ENCODE measurements at regions not wholly inside any gene's neighbourhood (a gene's known extent, or its start where the extent isn't known, plus 50 kb on each side); places are given as distances from the start of the nearest gene placed in this dataset.
A peak's percentile ranks its signal among the peaks of the same experiment; 100 is the strongest.

DNA sequence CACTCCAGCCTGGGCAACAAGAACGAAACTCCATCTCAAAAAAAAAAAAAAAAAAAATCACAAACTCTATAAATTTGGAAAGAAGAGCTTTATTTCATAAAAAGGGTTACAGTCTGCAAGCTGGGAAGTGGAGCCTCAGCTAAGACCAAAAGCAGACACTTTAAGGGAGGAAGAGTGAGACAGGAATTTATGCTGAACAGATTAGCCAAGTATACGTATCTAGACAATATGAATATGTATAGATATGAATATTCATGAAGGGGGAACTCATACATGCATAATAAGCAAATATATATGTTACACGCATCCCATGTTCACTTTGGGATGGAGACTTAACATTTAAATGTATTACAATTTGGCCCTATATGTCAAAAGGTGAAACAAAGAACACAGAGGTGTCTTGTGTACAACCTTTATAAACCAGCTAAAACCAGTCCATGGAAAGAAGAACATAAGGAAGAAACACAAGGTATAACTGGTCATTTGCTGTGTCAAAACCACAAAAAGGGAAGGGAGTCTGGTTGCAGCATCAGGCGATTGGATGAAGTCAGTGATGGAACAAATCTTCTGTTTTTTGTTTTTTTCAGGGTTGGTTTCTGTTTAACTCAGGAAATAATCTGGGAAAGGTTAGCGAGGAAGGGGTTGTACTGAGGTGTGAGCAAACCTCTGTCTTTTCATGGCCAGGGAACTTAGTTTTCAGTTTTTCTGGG lies 130.0 kb upstream of the MAOA start:
- DNase-seq: no peak
- TF ChIP-seq GATA1 (IDR thresholded peaks at IDR 0.05; ENCODE audit: low read depth, low read length) (no peak), POLR2A (IDR thresholded peaks at IDR 0.05; ENCODE audit: low read length) (no peak)

DNA sequence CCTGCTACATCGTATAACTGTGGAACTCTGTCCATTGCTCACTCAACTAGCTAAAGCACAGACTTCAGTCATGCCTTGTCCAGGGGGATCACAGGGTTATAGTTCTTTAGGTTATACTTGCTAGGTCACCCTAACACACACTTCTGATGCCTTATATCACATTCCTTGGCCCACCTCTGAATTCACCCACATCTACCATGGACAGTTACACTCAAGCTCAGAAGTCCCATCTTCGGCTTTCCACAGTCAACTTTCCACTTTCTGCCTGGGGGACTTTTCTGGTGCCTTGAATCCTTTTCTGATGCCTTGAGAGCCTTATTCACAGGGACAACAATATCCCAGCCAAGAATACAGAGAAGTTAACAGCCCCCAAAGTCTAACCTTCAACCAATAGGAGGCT lies 129.2 kb upstream of the MAOA start:
- no peak for DNase-seq
- TF ChIP-seq POLR2A (IDR thresholded peaks at IDR 0.05; ENCODE audit: low read length) (no peak), GATA1 (IDR thresholded peaks at IDR 0.05; ENCODE audit: low read depth, low read length) (no peak)

DNA sequence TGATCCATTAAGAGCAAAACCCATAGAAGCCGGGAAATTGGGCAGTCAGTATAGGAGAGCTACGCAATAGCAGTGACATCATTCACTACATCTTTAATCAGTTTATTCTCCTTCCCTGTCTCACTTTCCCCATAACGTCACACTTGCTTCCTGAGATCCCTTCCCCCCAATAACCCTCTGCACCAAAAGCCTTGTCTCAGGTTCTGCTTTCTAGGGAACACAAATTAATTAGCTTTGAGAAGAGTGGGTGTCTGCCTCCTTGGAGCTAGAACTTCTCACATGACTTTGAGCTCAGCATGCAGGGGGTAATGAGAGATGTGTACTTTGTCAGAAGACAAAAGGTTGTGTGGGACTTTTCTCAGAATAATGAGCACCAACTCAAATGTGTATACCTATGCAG lies 128.3 kb upstream of the MAOA start:
- DNase-seq: no peak
- TF ChIP-seq POLR2A (IDR thresholded peaks at IDR 0.05; ENCODE audit: low read length) (no peak), GATA1 (IDR thresholded peaks at IDR 0.05; ENCODE audit: low read depth, low read length) (no peak)

DNA sequence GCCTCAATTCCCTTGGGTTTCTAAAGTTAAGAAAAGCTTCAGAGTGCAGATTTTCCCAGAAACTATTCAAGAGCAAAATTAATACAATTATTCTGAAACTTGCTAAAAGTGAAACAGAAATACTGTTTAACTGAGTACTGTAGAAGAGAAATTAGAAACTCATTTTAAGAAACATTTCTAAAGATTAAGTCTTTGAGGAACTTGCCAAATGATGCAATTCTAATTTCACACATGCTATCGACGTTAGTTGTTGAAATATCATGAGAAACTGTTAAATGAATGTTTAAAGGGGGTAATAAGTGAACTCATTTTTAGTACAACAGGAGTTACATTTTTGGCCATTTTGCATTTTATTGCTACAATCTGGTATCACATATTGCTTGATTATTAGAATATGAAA lies 125.3 kb upstream of the MAOA start:
- no peak for DNase-seq
- TF ChIP-seq GATA1 (IDR thresholded peaks at IDR 0.05; ENCODE audit: low read depth, low read length): no peak
- TF ChIP-seq POLR2A (IDR thresholded peaks at IDR 0.05; ENCODE audit: low read length): no peak

DNA sequence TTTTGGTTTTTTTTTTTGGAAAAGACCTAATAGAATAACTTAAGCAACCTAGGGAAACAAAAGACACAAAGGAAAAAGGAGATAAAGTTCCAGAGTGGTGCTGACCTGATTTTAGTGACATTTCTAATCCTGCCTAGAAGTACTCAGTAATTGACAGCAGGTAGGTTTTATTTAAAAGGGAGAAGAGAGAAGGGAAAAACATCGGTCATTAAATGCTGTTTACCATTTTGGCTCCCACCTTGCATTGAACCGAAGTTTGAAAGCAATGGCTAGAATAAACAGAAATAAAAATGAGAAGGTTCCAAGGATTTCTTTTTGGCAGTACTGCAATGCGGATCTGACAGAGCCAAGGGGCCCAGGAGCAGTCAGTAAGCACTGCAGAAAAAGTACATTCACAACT lies 115.8 kb upstream of the MAOA start:
- DNase-seq: no peak
- TF ChIP-seq POLR2A (IDR thresholded peaks at IDR 0.05; ENCODE audit: low read length) (no peak), GATA1 (IDR thresholded peaks at IDR 0.05; ENCODE audit: low read depth, low read length) (no peak)

DNA sequence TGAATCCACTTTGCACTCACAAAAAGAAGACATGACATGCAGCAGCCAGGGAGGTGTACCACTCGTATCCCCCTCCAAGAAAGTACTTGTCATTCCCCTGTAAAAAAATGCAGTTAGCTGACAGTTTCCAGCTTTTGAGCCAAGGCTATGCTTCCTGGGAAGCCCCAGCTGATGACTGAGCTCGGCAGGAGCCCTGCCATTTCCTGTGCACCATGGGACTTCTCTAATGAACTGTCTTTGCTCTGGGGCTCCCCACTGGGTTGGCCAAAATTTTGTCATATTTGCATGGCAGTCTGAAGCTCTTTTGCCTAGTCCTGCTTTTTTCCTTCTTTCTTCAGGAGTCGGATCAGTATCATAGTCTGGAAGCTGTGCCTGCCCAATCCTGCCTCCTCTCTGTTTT lies 104.5 kb upstream of the MAOA start:
- DNase-seq: no peak

DNA sequence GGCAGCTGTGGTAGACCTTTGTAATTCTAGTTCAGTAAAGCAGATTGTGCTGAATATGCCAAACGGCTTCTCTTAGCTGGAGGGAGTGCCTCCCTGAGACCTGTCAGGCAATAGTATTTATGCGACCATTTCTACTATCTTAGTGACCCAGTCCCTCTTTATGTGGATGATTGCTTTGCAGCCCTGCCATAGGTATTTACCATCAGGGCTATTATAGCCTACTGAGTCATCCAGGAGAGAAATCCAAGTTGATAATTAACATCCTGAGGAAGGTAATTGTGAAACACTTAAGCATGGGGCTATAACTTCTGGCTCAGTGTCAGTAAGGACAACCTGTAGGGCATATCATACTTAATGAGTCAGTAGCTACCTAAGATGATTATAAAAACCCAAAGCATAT lies 103.9 kb upstream of the MAOA start:
- TF ChIP-seq GATA1 (IDR thresholded peaks at IDR 0.05; ENCODE audit: low read depth, low read length) (no peak), POLR2A (IDR thresholded peaks at IDR 0.05; ENCODE audit: low read length) (no peak)
- no peak for DNase-seq

More for the DNA sequence above, 104.5 kb upstream of the MAOA start:
- no peak for TF ChIP-seq POLR2A (IDR thresholded peaks at IDR 0.05; ENCODE audit: low read length)
- TF ChIP-seq GATA1 (IDR thresholded peaks at IDR 0.05; ENCODE audit: low read depth, low read length): no peak

DNA sequence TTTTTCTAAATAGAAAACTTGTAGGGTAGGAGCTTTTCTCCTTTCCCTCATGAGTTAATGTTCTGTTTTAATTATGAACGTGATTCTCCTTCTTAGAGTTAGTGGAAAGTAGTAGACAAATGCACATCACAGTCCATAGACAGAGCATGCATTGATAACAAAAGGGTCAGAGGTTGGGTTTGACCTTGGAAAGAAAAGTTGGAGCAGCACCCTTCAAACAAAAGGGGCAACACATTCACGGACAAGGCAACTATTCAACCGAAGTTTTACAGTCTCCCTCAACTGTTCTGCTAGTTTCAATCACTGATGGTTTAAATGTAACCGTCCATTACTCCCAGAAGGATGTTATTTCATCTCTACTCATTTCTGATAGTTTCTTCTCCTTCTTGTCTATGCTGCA lies 103.4 kb upstream of the MAOA start:
- TF ChIP-seq GATA1 (IDR thresholded peaks at IDR 0.05; ENCODE audit: low read depth, low read length) (no peak), POLR2A (IDR thresholded peaks at IDR 0.05; ENCODE audit: low read length) (no peak)
- no peak for DNase-seq

DNA sequence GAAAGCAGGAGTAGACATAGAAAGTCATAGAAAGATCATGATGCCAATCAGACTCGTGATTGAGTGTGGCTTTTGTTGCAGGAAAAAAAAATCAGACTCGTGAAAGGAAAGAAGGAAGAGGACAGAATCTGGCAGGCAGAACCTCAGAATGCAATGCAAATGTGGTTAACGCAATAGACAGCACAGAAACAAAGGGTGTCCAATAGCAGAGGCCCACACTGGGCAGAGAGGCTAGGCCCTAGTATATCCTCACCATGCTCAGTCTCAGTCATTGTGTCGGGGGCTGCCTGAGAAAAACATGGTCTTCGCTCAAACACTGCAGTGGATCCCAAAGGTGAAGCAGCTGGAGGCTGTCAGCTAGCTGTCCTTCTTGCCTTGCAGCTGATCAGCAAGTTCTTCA lies 102.8 kb upstream of the MAOA start:
- DNase-seq: no peak
- no peak for TF ChIP-seq GATA1 (IDR thresholded peaks at IDR 0.05; ENCODE audit: low read depth, low read length)
- no peak for TF ChIP-seq POLR2A (IDR thresholded peaks at IDR 0.05; ENCODE audit: low read length)

DNA sequence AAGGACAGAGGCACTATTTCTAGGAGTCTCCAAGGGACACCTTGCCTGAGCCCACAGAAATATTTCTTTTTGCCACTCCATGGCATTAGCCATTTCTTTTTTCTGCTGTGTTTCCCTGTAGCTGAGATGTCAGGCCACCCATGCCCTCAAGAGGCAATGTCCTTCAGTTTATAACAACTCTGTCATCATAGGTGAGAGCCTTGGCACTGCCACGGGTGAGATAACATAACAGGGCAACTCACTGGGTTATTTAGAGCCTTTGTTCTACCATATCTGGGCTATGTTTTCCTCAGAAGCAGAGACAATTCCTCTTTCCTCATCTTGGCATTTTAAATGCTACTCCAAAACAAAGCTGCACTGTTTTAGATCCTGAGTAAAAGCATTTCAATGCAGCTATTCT lies 99.9 kb upstream of the MAOA start:
- TF ChIP-seq POLR2A (IDR thresholded peaks at IDR 0.05; ENCODE audit: low read length): no peak
- TF ChIP-seq GATA1 (IDR thresholded peaks at IDR 0.05; ENCODE audit: low read depth, low read length): no peak
- DNase-seq: no peak

DNA sequence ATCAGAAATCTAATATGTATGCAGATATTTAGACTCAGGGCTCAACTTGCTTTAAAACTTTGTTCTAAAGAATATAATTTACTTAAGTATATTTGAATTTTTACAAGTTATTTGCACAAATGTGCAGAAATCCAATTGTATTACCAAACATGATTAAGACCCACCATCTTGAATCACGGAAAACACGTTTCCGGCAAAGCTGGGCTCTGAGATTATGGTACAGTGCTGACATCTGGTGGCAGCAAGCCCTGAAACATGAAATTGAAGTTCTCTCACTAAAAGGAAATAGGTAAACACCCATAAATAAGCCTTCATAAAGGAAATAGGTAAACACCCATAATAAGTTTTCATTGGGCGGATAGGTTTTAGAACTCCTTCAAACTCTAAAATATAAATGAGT lies 98.3 kb upstream of the MAOA start:
- TF ChIP-seq GATA1 (IDR thresholded peaks at IDR 0.05; ENCODE audit: low read depth, low read length) (no peak), POLR2A (IDR thresholded peaks at IDR 0.05; ENCODE audit: low read length) (no peak)
- DNase-seq: peak; percentile 49 to 61

DNA sequence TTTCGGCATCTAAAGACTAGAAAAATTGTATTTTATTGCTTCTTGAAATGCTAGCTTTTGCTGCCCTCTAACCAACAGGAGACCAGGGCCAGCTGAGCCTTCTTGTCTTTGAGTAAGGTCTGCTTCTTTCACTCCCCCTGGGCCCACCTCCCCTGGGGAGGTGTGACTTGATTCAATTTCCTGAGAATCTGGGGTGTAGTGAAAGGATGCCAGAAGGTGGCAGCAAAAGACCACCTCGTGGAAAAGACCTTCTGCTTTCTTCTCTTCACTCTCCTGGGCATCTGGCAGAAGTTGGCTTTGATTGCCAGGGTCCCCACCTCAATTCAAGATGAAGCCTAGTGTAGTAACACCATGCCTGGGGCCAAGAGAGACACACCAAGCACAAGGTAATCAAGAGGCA lies 96.5 kb upstream of the MAOA start:
- TF ChIP-seq GATA1 (IDR thresholded peaks at IDR 0.05; ENCODE audit: low read depth, low read length) (no peak), POLR2A (IDR thresholded peaks at IDR 0.05; ENCODE audit: low read length) (no peak)
- peak; percentile 23 to 45 for DNase-seq

DNA sequence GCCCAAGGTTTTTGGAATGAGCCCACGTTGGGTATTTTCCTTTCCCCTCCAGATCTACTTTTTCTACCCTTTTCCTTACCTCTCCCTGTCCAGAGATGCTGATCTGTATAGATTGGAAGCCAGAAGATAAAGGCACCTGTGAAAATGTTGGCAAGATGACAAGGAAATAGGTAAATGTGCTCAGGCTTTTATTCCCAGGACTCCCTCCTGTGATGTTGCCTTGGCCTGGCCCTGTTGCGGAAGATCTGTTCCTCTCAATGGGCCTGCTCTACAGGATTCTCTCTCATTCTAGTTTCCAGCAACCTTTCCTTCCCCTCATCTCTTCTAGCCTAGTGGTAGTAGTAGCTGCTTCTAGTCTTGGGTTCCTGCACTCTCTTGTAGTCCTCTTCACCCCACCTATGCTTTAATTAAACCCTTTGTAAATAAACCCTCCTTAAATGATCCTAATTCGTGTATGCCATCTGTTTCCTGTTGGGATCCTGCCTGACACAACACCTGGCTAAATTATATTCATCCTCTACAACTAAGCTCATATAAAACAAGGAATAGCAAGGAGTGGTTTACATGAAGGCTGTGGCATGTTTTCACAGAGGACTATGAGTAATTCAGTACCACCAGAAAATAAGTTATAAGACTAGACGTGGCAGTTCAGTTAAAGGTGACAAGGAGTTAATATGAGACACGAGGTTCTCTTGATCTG lies 95.7 kb upstream of the MAOA start:
- TF ChIP-seq POLR2A (IDR thresholded peaks at IDR 0.05; ENCODE audit: low read length) (no peak), GATA1 (IDR thresholded peaks at IDR 0.05; ENCODE audit: low read depth, low read length) (no peak)
- no peak for DNase-seq

DNA sequence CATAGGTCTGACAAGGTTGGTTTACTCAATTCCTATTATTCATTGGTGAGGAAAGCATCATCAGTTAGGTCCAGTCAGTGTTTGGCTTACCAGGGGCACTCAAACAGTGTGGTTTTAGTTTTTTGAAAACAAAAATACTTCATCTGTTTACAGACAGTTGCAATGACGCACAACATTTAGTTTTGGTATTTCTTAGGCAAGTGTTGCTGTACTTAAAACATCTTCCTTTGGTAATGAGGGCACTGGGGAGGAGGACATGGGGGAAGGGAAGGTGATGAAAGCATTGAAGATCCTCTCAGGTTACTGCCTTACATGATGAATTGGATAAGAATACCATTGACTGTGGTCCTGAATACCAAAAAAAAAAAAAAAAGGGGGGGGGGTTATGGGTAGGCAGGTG lies 93.7 kb upstream of the MAOA start:
- TF ChIP-seq POLR2A (IDR thresholded peaks at IDR 0.05; ENCODE audit: low read length) (no peak), GATA1 (IDR thresholded peaks at IDR 0.05; ENCODE audit: low read depth, low read length) (no peak)
- DNase-seq: no peak

DNA sequence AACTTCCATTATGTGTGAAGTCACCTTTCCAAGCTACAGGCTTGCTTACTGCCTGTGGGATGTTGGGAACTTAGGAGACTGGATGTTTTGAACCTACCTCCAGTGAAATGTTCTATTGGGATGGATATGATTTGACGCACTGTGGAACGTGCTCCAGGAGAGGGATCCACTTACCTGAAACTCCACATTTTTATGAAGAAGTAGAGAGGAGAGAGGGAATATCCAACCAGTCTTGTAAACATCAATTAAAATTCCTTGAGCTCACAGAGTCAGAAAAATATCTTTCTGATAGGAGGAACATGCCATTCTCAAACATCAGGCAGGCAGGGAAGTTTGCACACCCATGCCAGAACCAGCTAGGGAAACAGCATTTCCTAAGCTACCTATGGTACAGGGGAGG lies 91.1 kb upstream of the MAOA start:
- TF ChIP-seq POLR2A (IDR thresholded peaks at IDR 0.05; ENCODE audit: low read length) (no peak), GATA1 (IDR thresholded peaks at IDR 0.05; ENCODE audit: low read depth, low read length) (no peak)
- no peak for DNase-seq

Data from erythroblast (primary cell).